ENCODE measurements at regions not wholly inside any gene's neighbourhood (a gene's known extent, or its start where the extent isn't known, plus 50 kb on each side); places are given as distances from the start of the nearest gene placed in this dataset.

DNA sequence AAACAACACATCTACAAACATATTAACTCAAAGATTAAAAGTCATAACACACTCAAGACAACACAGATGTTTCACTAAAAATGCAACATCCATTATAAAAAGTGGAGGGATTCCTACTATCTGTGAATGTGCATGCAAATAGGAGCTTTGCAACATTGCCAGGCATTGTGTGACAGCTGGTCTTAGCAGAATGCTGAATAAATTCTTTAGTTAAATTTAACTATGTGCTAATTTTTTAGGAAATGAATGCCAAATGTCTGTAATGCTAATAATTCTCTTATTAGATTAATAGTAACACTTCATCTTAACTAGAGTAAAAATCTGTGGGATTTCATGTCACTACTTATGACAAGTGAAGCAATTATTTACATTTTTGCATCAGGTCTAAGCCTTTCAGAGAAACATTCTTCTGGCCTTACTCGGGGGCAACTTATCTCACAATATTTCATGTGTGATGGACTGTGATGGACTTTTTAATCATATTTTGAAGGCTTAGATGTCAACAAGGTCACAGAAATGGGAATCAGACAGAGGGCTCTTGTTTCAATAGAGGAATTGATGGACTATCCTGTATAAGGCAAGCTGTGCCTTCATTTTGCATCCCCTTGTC lies 524.6 kb upstream of the KCND2 start:
- Histone ChIP-seq H3K9ac (ENCODE audit: insufficient read length) (no peak overlapping the region), H3K4me3 (no peak overlapping the region), H3K9me3 (ENCODE audit: low read depth, low read length) (no peaks in the 10 kb centered on the region), H3K36me3 (ENCODE audit: insufficient read depth, low read length) (no peaks in the 10 kb centered on the region), H3K27ac (peak overlapping the region; percentile 74)
- no peak for DNase-seq (ENCODE audit: low read depth, low spot score)
- TF ChIP-seq EZH2 (IDR thresholded peaks at IDR 0.05) = no peak
- no peak for TF ChIP-seq FOXP2 (optimal IDR thresholded peaks at IDR 0.05; ENCODE audit: control extremely low read depth, extremely low read length, insufficient read depth)
- no peak for TF ChIP-seq POLR2AphosphoS5 (IDR thresholded peaks at IDR 0.05; ENCODE audit: borderline replicate concordance, low read depth, low read length)

DNA sequence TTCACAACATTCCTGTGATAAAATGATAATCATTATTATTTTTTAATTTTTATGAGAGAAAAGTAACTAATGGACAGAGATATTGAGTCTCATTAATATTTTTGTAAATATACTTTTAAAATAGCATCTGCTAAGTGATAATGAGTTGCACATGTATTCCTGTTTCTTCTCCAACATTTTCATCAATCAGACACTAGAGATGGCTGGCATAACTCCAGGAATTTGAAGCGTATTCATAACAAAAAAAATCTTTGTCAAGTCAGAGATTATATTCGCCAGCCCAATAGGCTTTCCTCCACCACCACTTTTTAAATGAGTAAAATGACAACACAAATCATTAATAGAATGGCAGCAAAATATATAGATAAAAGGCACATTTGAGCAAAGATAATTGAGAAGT lies 524.0 kb upstream of the KCND2 start:
- no peak overlapping the region for H3K27ac ChIP-seq
- H3K36me3 ChIP-seq (ENCODE audit: insufficient read depth, low read length) = no peaks in the 10 kb centered on the region
- TF ChIP-seq FOXP2 (optimal IDR thresholded peaks at IDR 0.05; ENCODE audit: control extremely low read depth, extremely low read length, insufficient read depth) (no peak), EZH2 (IDR thresholded peaks at IDR 0.05) (no peak), POLR2AphosphoS5 (IDR thresholded peaks at IDR 0.05; ENCODE audit: borderline replicate concordance, low read depth, low read length) (no peak)
- H3K4me3 ChIP-seq = no peak overlapping the region
- H3K9me3 ChIP-seq (ENCODE audit: low read depth, low read length) = no peaks in the 10 kb centered on the region
- no peak for DNase-seq (ENCODE audit: low read depth, low spot score)
- no peak overlapping the region for H3K9ac ChIP-seq (ENCODE audit: insufficient read length)

DNA sequence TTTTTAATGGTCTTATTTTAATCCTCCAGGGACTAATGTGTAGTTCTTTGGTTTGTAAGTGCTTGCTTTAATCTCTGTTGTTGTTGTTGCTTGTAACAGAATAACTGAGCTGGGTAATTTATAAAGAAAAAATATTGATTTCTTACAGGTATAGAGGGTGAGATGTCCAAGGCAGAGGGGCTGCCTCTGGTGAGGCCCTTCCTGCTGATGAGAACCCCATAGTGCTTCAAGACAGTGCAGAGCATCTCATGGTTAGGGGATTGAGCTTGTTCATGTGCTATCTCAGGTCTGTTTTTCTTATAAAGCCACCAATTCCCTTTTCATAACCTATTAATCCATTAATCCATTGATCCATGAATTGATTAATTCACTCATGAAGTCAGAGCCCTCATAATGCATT lies 516.3 kb upstream of the KCND2 start:
- H3K27ac ChIP-seq = no peak overlapping the region
- H3K4me3 ChIP-seq = no peak overlapping the region
- no peaks in the 10 kb centered on the region for H3K36me3 ChIP-seq (ENCODE audit: insufficient read depth, low read length)
- TF ChIP-seq POLR2AphosphoS5 (IDR thresholded peaks at IDR 0.05; ENCODE audit: borderline replicate concordance, low read depth, low read length) = no peak
- no peak for TF ChIP-seq EZH2 (IDR thresholded peaks at IDR 0.05)
- TF ChIP-seq FOXP2 (optimal IDR thresholded peaks at IDR 0.05; ENCODE audit: control extremely low read depth, extremely low read length, insufficient read depth) = no peak
- no peak overlapping the region for H3K9ac ChIP-seq (ENCODE audit: insufficient read length)
- no peaks in the 10 kb centered on the region for H3K9me3 ChIP-seq (ENCODE audit: low read depth, low read length)
- no peak for DNase-seq (ENCODE audit: low read depth, low spot score)

DNA sequence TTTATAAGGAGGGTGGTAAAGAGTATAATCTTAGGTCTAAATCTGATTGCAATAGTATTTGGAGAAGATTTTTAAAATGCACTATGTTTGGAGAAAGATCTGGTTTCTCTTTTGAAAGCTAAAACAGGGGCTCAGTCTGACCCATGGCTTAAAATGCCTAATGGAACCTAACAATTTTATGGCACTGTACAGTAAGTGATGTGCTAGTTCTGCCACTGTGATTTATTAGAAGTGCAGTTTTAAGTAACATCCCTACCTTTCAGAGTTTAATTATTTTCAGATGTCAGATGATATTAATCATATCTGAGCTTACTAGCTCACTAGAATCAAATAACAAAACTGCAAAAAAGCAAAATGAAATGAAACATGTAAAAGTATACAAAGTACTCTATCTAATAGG lies 514.7 kb upstream of the KCND2 start:
- Histone ChIP-seq H3K36me3 (ENCODE audit: insufficient read depth, low read length) (no peaks in the 10 kb centered on the region), H3K9ac (ENCODE audit: insufficient read length) (no peak overlapping the region), H3K27ac (no peak overlapping the region), H3K9me3 (ENCODE audit: low read depth, low read length) (no peaks in the 10 kb centered on the region), H3K4me3 (no peak overlapping the region)
- DNase-seq (ENCODE audit: low read depth, low spot score) = no peak
- TF ChIP-seq FOXP2 (optimal IDR thresholded peaks at IDR 0.05; ENCODE audit: control extremely low read depth, extremely low read length, insufficient read depth) = no peak
- TF ChIP-seq POLR2AphosphoS5 (IDR thresholded peaks at IDR 0.05; ENCODE audit: borderline replicate concordance, low read depth, low read length) = no peak
- TF ChIP-seq EZH2 (IDR thresholded peaks at IDR 0.05) = no peak

DNA sequence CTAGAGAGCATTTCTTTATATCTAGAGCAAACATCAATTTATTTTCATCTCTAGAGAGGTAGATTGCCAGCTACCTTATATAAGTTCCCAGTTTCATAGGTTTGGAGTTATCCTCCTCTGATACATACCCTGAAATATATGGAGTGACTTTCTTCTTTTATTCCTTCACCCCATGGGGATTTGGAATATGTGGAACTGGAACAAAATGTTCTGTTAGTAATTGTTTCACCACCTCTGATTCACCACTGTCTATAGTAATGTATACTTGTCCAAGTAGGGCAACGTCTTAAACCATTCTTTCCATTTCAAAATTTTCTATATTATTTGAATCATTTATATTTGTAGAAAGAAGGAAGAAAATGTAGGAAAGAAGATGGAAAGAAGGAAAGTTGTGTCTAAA lies 511.2 kb upstream of the KCND2 start:
- TF ChIP-seq POLR2AphosphoS5 (IDR thresholded peaks at IDR 0.05; ENCODE audit: borderline replicate concordance, low read depth, low read length) (no peak), EZH2 (IDR thresholded peaks at IDR 0.05) (no peak), FOXP2 (optimal IDR thresholded peaks at IDR 0.05; ENCODE audit: control extremely low read depth, extremely low read length, insufficient read depth) (no peak)
- Histone ChIP-seq H3K36me3 (ENCODE audit: insufficient read depth, low read length) (no peaks in the 10 kb centered on the region), H3K4me3 (no peak overlapping the region), H3K27ac (no peak overlapping the region), H3K9me3 (ENCODE audit: low read depth, low read length) (peaks cover 4% of the 10 kb centered on the region; the same call in 1 of the 2 replicates), H3K9ac (ENCODE audit: insufficient read length) (no peak overlapping the region)
- no peak for DNase-seq (ENCODE audit: low read depth, low spot score)

DNA sequence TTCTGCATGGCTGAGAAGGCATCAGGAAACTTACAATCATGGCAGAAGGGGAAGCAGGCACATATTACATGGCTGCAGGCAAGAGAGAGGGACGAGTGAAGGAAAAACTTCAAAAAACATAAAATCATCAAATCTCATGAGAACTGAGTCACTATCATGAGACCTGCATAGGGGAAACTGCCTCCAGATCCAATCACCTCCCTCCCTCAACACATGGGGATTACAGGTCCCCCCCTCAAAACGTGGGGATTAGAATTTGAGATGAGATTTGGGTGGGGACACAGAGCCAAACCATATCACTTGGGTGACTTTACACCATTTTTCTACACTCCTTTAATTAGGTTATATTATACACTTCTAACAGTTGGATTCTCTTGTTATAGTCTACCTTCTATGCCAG lies 490.7 kb upstream of the KCND2 start:
- Histone ChIP-seq H3K27ac (no peak overlapping the region), H3K9ac (ENCODE audit: insufficient read length) (no peak overlapping the region), H3K9me3 (ENCODE audit: low read depth, low read length) (no peaks in the 10 kb centered on the region), H3K36me3 (ENCODE audit: insufficient read depth, low read length) (no peaks in the 10 kb centered on the region), H3K4me3 (no peak overlapping the region)
- no peak for DNase-seq (ENCODE audit: low read depth, low spot score)
- TF ChIP-seq FOXP2 (optimal IDR thresholded peaks at IDR 0.05; ENCODE audit: control extremely low read depth, extremely low read length, insufficient read depth) (no peak), POLR2AphosphoS5 (IDR thresholded peaks at IDR 0.05; ENCODE audit: borderline replicate concordance, low read depth, low read length) (no peak), EZH2 (IDR thresholded peaks at IDR 0.05) (no peak)

DNA sequence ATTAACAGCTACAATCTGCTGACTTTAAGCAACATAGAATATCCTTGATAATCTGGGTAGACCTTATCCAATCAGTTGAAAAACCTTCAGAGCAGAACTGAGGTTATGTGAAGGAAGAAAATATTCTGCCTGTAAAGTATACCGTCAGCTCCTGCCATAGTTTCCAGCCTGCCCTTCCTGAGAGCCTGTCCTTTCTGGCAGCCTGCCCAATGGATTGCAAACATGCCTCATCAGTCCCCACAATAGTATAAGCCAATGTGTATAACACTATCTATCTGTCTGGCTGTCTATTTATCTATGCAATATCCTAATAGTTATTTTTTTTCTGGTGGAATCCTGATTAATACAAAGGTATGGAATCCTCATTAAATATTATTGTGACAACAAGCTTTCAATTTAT lies 489.2 kb upstream of the KCND2 start:
- Histone ChIP-seq H3K27ac (no peak overlapping the region), H3K9ac (ENCODE audit: insufficient read length) (no peak overlapping the region), H3K4me3 (no peak overlapping the region), H3K9me3 (ENCODE audit: low read depth, low read length) (no peaks in the 10 kb centered on the region), H3K36me3 (ENCODE audit: insufficient read depth, low read length) (no peaks in the 10 kb centered on the region)
- DNase-seq (ENCODE audit: low read depth, low spot score) = no peak
- no peak for TF ChIP-seq FOXP2 (optimal IDR thresholded peaks at IDR 0.05; ENCODE audit: control extremely low read depth, extremely low read length, insufficient read depth)
- no peak for TF ChIP-seq EZH2 (IDR thresholded peaks at IDR 0.05)
- no peak for TF ChIP-seq POLR2AphosphoS5 (IDR thresholded peaks at IDR 0.05; ENCODE audit: borderline replicate concordance, low read depth, low read length)

DNA sequence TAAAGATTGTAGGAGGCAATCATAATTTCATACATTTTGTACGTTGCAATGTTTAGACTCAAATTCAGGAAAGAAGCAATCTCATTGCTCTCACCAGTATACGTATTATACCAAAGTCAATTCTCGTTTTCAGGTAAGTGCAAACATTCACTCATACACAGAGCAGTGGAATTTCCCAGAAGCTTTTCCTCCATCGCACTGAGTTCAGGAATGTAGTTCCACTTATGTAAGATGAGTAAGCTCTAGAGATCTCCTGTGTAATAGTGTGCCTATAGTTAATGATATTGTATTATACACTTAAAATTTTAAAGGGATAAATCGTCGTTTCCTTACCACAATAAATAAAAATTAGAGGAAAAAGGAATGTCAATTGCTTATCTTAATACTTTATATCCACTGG lies 470.8 kb upstream of the KCND2 start:
- Histone ChIP-seq H3K9me3 (ENCODE audit: low read depth, low read length) (no peaks in the 10 kb centered on the region), H3K36me3 (ENCODE audit: insufficient read depth, low read length) (no peaks in the 10 kb centered on the region), H3K9ac (ENCODE audit: insufficient read length) (no peak overlapping the region), H3K4me3 (no peak overlapping the region), H3K27ac (no peak overlapping the region)
- no peak for DNase-seq (ENCODE audit: low read depth, low spot score)
- TF ChIP-seq POLR2AphosphoS5 (IDR thresholded peaks at IDR 0.05; ENCODE audit: borderline replicate concordance, low read depth, low read length) (no peak), EZH2 (IDR thresholded peaks at IDR 0.05) (no peak), FOXP2 (optimal IDR thresholded peaks at IDR 0.05; ENCODE audit: control extremely low read depth, extremely low read length, insufficient read depth) (no peak)

DNA sequence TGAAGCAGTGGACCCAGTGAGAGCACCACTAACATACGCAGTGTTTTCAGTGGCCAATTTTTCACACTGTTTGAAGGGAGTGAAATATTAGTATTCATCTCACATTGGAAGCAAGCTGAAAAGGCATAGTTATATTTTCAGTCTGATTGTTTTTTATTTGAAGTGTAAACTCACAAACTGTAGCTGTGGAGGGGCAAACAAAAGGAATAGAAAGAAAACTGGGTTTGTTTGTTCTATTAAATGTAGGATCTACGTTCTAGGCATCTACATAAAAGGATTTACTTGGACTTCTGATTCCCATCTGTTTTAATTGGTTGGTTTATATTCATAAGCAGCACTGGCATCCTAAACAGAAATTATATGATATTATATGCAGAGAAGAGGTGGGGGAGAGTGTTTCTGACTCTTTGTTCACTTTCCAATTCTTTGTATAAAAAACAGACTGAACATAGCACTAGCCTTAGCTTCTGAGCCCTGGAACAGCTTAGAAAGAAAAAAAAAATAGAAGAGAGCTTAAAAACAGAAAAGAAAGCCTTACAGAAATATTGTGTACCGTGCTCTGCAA lies 447.8 kb upstream of the KCND2 start:
- no peak overlapping the region for H3K4me3 ChIP-seq
- H3K9ac ChIP-seq (ENCODE audit: insufficient read length) = no peak overlapping the region
- no peak for TF ChIP-seq EZH2 (IDR thresholded peaks at IDR 0.05)
- TF ChIP-seq POLR2AphosphoS5 (IDR thresholded peaks at IDR 0.05; ENCODE audit: borderline replicate concordance, low read depth, low read length) = no peak
- no peak for TF ChIP-seq FOXP2 (optimal IDR thresholded peaks at IDR 0.05; ENCODE audit: control extremely low read depth, extremely low read length, insufficient read depth)
- H3K27ac ChIP-seq = no peak overlapping the region
- DNase-seq (ENCODE audit: low read depth, low spot score) = no peak
- H3K36me3 ChIP-seq (ENCODE audit: insufficient read depth, low read length) = no peaks in the 10 kb centered on the region
- no peaks in the 10 kb centered on the region for H3K9me3 ChIP-seq (ENCODE audit: low read depth, low read length)
